GM12878 (cell line): ENCODE measurements at regions not wholly inside any gene's neighbourhood (a gene's known extent, or its start where the extent isn't known, plus 50 kb on each side); places are given as distances from the start of the nearest gene placed in this dataset.

ENCODE experiments used
- DPF2 ChIP-seq: fragments of 450-650 bp; IDR thresholded peaks from 2 replicates; pipeline ENCODE4 v1.6.1; 2017; ENCODE audit warnings: mild to moderate bottlenecking
- POLR2A ChIP-seq: IDR thresholded peaks from 2 replicates; pipeline ENCODE4 v1.6.1; 2011; ENCODE audit warnings: low read depth, mild to moderate bottlenecking, low read length
- RFX5 ChIP-seq: IDR thresholded peaks from 2 replicates; pipeline ENCODE4 v1.6.1; 2011; ENCODE audit warnings: low read depth, low read length, improper control_type of control experiment
- SIN3A ChIP-seq: IDR thresholded peaks from 2 replicates; pipeline ENCODE4 v1.6.1; 2012; ENCODE audit warnings: low read depth, low read length, improper control_type of control experiment
- SIX5 ChIP-seq: IDR thresholded peaks from 2 replicates; pipeline ENCODE4 v1.6.1; 2011; ENCODE audit warnings: mild to moderate bottlenecking, low read depth, low read length, moderate library complexity; ENCODE audit not compliant: severe bottlenecking
- SREBF1 ChIP-seq: IDR thresholded peaks from 2 replicates; pipeline ENCODE4 v1.6.1; 2012; ENCODE audit warnings: mild to moderate bottlenecking, low read length
- TF ChIP-seq, protein P1 (sequence below), 3 experiments: IDR thresholded peaks in 2 of 3; conservative IDR thresholded peaks in 1 of 3; 2 replicates each; pipeline ENCODE4 v1.5.1; 2011; ENCODE audit warnings: low read depth in 3 of 3, low read length in 3 of 3, mild to moderate bottlenecking in 3 of 3, control low read depth in 2 of 3, moderate library complexity in 2 of 3, inconsistent platforms in 1 of 3, mixed read lengths in 1 of 3; ENCODE audit not compliant: control insufficient read depth in 2 of 3, insufficient read depth in 1 of 3; ENCODE audit errors: extremely low read depth in 1 of 3

DNA sequence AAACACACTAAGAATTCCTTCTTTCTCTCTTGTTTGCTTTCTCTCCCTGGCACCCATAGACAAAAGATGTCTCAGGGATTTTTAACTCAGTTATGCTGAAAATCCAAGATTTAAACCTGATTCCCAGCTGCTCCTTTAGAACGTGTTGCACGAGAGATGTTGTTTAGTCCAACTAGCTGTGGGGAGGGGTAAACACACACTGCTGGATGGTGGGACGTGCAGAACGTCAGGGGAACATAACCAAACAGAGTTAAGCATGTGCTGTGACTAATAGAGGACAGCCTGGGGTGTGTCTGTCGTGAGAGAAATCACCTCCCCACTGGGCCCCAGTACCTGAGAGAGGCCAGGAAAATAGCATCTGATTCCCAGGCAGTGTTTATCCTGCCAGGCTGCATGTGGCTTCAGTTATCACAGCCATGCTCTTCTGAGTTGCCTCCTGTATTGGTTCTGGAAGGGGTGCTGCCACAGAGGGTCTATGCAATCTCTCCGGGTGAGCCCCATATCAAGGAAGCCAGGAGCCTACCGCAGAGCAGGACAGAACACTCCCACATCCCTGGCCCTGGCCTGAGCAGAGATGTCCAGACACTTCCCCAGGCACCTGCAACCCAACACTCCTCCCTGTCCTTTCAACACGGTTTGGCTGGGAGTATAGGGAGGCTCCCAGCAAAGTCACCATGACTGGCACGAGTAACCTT, 112.7 kb upstream of the EGLN3 start:
- TF ChIP-seq SIN3A (no peak), SREBF1 (no peak), RFX5 (no peak), DPF2 (no peak), SIX5 (no peak), POLR2A (no peak)
- TF ChIP-seq, protein P1, sequence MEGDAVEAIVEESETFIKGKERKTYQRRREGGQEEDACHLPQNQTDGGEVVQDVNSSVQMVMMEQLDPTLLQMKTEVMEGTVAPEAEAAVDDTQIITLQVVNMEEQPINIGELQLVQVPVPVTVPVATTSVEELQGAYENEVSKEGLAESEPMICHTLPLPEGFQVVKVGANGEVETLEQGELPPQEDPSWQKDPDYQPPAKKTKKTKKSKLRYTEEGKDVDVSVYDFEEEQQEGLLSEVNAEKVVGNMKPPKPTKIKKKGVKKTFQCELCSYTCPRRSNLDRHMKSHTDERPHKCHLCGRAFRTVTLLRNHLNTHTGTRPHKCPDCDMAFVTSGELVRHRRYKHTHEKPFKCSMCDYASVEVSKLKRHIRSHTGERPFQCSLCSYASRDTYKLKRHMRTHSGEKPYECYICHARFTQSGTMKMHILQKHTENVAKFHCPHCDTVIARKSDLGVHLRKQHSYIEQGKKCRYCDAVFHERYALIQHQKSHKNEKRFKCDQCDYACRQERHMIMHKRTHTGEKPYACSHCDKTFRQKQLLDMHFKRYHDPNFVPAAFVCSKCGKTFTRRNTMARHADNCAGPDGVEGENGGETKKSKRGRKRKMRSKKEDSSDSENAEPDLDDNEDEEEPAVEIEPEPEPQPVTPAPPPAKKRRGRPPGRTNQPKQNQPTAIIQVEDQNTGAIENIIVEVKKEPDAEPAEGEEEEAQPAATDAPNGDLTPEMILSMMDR (IDR thresholded peaks at IDR 0.05 in 2 of 3, conservative IDR thresholded peaks at IDR 0.05 in 1 of 3; ENCODE audit: control insufficient read depth in 2 of 3, extremely low read depth in 1 of 3, insufficient read depth in 1 of 3, low read depth in 3 of 3, low read length in 3 of 3), result no peak
